Amniotic stem cell (primary cell): ENCODE measurements at regions not wholly inside any gene's neighbourhood (a gene's known extent, or its start where the extent isn't known, plus 50 kb on each side); places are given as distances from the start of the nearest gene placed in this dataset.

Source experiments
- DNase-seq: peaks from one replicate; lab custom pipeline; 2025; lab: John Stamatoyannopoulos, UW

DNA sequence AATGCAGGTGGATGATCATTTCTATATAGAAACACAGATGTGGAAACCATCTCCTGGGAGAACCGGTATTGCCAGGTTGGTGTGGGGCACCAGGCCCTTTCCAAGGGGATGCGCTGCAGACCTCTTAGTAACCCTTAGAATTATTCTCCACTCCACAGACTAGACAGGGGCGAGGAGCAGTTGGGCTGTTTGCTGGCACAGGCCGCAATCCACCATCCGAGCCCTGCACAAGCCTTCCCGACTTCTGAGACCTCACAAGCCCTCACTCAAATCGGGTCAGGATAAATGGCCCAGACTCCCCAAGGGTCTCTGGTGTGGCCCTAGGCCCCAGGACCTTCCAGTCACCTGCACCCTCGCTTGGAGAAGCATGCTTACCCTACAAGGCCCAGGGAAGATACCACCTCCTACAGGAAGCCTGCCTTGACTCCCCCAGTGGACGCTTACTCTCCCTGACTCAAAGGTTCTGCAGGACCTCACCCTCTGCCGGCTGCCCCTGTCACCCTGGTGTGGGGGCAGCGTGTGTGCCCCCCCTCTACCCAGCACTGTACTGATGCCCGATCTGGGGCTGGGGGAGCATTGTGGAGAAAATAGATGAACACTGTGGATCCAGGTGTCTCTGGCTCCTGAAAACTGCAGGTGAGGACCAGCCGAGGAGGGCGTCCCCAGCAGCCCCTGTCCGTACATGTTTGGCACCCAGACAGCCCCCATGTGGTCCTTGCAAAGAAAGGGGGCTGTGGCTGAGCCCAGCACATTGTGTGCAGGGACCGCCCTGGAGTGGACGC is 49.8 kb upstream of the ACSF3 start:
- no peak for DNase-seq
